SH-SY5Y (cell line): ENCODE measurements at regions not wholly inside any gene's neighbourhood (a gene's known extent, or its start where the extent isn't known, plus 50 kb on each side); places are given as distances from the start of the nearest gene placed in this dataset.

Experiments
- GATA2 ChIP-seq: IDR thresholded peaks from 2 replicates; pipeline ENCODE4 v1.6.1; 2011; ENCODE audit warnings: mild to moderate bottlenecking, low read depth, low read length
- GATA3 ChIP-seq: IDR thresholded peaks from 2 replicates; pipeline ENCODE4 v1.6.1; 2011; ENCODE audit warnings: low read depth, mild to moderate bottlenecking, low read length, moderate library complexity

DNA sequence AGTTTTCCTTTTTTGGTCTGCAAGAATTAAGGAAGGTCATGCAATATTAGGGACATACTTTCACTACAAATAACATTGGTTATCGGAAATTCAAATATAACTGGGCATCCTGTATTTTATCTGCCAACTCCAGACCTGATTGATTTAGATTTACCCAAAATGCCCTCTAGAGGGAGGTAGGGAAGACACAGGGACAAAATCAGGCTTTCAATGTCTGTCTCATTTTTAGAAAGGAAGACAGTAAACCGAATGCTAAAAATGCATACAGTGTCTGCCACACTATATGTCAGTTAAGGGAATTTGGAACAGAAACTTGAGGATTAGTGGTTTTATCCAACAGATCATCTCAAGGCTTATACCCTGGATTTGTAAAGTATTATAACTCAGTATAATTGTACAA is 161.7 kb upstream of the SOX9 start:
- TF ChIP-seq GATA3: no peak
- no peak for TF ChIP-seq GATA2
